ENCODE measurements at regions not wholly inside any gene's neighbourhood (a gene's known extent, or its start where the extent isn't known, plus 50 kb on each side); places are given as distances from the start of the nearest gene placed in this dataset.

GRCh38 chr9:96071815-96072124 lies 196.3 kb downstream of the ERCC6L2 start:
- Histone ChIP-seq H3K36me3 (ENCODE audit: insufficient read depth, low read length) (no peaks in the 10 kb centered on the region), H3F3A (ENCODE audit: insufficient read depth, low read length, poor library complexity, severe bottlenecking) (no peaks in the 10 kb centered on the region), H3K27me3 (ENCODE audit: insufficient read depth, low read depth, low read length) (no peaks in the 10 kb centered on the region), H3K27ac (ENCODE audit: low read length) (no peak overlapping the region), H2AFZ (ENCODE audit: low read depth, low read length) (no peak overlapping the region), H3K4me3 (ENCODE audit: low read length) (no peak overlapping the region), H3K4me2 (ENCODE audit: low read length) (no peak overlapping the region), H3K79me2 (replicated peaks; ENCODE audit: insufficient read depth, low read length) (no peaks in the 10 kb centered on the region), H3K9me2 (ENCODE audit: insufficient read depth, low read length) (no peaks in the 10 kb centered on the region), H3K9me3 (ENCODE audit: low read length) (no peaks in the 10 kb centered on the region), H4K20me1 (ENCODE audit: insufficient read depth) (no peaks in the 10 kb centered on the region), H3K9ac (ENCODE audit: low read length) (no peak overlapping the region)
- TF ChIP-seq RAD21 (conservative IDR thresholded peaks at IDR 0.05) (no peak), TAF1 (IDR thresholded peaks at IDR 0.05; ENCODE audit: low read depth) (no peak), POLR2AphosphoS5 (IDR thresholded peaks at IDR 0.05) (no peak), EZH2 (IDR thresholded peaks at IDR 0.05; ENCODE audit: borderline replicate concordance, insufficient read depth, low read length, poor library complexity, severe bottlenecking) (no peak), CTCF (IDR thresholded peaks at IDR 0.05; ENCODE audit: poor library complexity, severe bottlenecking) (no peak), MXI1 (conservative IDR thresholded peaks at IDR 0.05; ENCODE audit: poor library complexity, severe bottlenecking) (no peak), EP300 (conservative IDR thresholded peaks at IDR 0.05; ENCODE audit: poor library complexity, severe bottlenecking) (no peak), SMC3 (conservative IDR thresholded peaks at IDR 0.05; ENCODE audit: poor library complexity) (no peak), REST (IDR thresholded peaks at IDR 0.05; ENCODE audit: borderline replicate concordance) (no peak)

- Histone ChIP-seq H3K4me2 (ENCODE audit: low read length) (no peak overlapping the region), H4K20me1 (ENCODE audit: insufficient read depth) (no peaks in the 10 kb centered on the region), H3K9me2 (ENCODE audit: insufficient read depth, low read length) (no peaks in the 10 kb centered on the region), H3K9me3 (ENCODE audit: low read length) (no peaks in the 10 kb centered on the region), H3K36me3 (ENCODE audit: insufficient read depth, low read length) (no peaks in the 10 kb centered on the region), H3K4me3 (ENCODE audit: low read length) (no peak overlapping the region), H3K27ac (ENCODE audit: low read length) (no peak overlapping the region), H3K27me3 (ENCODE audit: insufficient read depth, low read depth, low read length) (no peaks in the 10 kb centered on the region), H2AFZ (ENCODE audit: low read depth, low read length) (no peak overlapping the region), H3K9ac (ENCODE audit: low read length) (no peak overlapping the region), H3F3A (ENCODE audit: insufficient read depth, low read length, poor library complexity, severe bottlenecking) (no peaks in the 10 kb centered on the region), H3K79me2 (replicated peaks; ENCODE audit: insufficient read depth, low read length) (no peaks in the 10 kb centered on the region)
- no peak for TF ChIP-seq POLR2AphosphoS5 (IDR thresholded peaks at IDR 0.05)
- TF ChIP-seq SMC3 (conservative IDR thresholded peaks at IDR 0.05; ENCODE audit: poor library complexity): no peak
- no peak for TF ChIP-seq CTCF (IDR thresholded peaks at IDR 0.05; ENCODE audit: poor library complexity, severe bottlenecking)
- no peak for TF ChIP-seq REST (IDR thresholded peaks at IDR 0.05; ENCODE audit: borderline replicate concordance)
- no peak for TF ChIP-seq EP300 (conservative IDR thresholded peaks at IDR 0.05; ENCODE audit: poor library complexity, severe bottlenecking)
- TF ChIP-seq MXI1 (conservative IDR thresholded peaks at IDR 0.05; ENCODE audit: poor library complexity, severe bottlenecking): no peak
- TF ChIP-seq TAF1 (IDR thresholded peaks at IDR 0.05; ENCODE audit: low read depth): no peak
- no peak for TF ChIP-seq RAD21 (conservative IDR thresholded peaks at IDR 0.05)
- no peak for TF ChIP-seq EZH2 (IDR thresholded peaks at IDR 0.05; ENCODE audit: borderline replicate concordance, insufficient read depth, low read length, poor library complexity, severe bottlenecking)
These were observed 195.8 kb downstream of the ERCC6L2 start for GRCh38 chr9:96071076-96071814.

Data from neural cell (in vitro differentiated cells).